Hypothalamus (tissue), 51 donors: ENCODE measurements at regions not wholly inside any gene's neighbourhood (a gene's known extent, or its start where the extent isn't known, plus 50 kb on each side); places are given as distances from the start of the nearest gene placed in this dataset.

ENCODE experiments used
- DNase-seq, 51 donors: peaks; one replicate each; lab custom pipeline; 2025; lab: John Stamatoyannopoulos, UW

DNA sequence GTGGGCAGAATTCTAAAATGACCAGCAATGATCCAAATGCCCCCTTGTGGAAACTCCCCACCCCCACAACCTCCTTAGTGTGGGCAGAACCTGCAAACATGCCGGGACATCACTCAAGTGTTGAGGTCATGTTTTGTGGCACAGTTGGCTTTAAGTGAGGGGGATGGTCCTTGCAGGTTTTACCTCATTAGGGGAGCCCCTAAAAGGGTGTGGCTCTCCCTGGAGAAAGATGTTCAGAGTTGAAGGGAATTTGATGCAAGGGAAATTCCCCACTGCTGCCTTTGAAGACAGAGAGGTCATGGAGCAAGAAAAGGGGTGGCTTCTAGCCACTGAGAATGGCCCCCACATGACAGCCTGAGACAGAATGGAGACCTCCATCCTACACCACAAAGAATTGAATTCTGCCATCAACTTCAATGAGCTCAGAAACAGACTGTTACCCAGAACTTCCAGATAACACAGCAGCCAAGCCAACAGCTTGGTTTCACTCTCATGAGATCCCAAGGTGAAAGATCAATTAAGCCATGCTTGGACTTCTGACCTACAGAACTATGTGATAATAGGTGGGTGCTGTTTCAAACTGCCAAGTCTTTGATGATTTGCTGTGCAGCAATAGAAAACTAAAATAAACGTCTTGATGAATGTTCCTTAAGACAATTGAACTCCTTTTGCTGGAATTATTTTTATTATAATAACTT is 103.4 kb downstream of the MED10 start:
- DNase-seq = no peak

GRCh38 chr5:6273749-6274148 is 104.6 kb downstream of the MED10 start:
- no peak for DNase-seq

- DNase-seq = no peak
Observed at GRCh38 chr5:6273090-6273735, 105.1 kb downstream of the MED10 start.

DNA sequence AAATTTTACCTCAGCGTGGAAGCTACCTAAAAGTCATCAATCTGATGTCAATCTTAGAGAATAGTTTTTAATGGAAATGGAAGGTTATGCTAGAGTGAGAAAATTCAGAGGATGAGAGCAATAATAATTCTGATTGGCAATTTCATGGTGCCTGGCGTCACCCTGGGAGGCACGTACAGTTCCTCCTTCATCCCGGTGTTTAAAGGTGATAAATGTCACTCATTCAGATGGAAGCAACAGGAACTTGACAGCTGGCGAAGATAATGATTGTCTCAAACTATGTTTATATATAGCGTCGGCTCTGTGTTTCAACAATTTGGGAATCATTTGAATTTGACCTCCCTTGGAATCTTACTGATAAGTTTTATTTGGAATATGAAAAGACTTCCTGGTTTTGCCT is 108.4 kb downstream of the MED10 start:
- no peak for DNase-seq

- no peak for DNase-seq
Observed at GRCh38 chr5:6266671-6267197, 111.6 kb downstream of the MED10 start.

GRCh38 chr5:6264394-6264793 is 114.0 kb downstream of the MED10 start:
- DNase-seq = no peak

DNA sequence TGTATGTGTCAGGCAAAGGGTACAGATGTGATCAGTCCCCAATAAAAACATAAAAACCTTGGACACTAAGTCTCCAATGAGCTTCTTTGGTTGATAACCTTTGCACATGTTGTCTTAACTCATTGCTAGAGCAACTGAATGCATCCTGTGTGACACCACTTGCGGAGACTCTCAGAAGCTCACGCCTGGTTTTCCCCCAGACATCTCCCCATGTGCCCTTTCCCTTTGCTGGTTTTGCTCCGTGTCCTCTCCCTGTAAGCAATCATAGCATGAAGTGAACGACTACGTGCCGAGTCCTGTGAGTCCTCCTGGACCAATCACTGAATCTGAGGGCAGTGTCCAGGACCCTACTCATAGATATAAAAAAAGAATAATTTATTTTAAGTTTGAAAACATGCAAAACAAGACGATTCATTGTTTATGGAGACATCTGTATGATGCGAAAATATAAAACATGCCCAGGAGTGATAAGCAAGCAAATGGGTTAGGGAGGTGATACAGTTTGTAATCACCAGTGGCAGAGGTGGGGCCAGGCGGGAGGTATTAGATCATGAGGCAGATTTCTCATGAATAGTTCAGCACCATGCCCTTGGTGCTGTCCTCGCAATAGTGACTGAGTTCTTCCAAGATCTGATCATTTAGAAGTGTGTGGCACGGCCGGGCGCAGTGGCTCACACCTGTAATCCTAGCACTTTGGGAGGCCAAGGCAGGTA is 115.5 kb downstream of the MED10 start:
- DNase-seq = no peak

DNA sequence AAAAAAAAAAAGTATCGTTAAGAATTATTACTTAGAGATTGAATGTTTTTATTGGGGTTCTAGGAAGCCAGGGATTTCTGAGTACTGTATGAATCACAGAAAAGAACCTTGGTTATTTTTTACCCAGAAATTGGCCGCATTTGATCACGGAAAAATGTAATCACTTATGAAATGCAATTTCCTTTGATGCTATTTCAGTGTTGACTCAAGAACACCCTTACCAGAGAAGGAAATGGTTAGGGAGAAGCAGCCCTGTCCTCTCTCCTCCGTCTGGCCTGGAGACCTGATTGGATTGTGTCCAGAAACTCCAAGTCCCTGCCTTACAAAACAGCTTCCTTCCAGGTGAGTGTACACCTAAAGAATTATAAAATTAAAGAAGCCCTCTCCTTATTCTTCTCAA is 116.7 kb downstream of the MED10 start:
- DNase-seq = no peak

DNA sequence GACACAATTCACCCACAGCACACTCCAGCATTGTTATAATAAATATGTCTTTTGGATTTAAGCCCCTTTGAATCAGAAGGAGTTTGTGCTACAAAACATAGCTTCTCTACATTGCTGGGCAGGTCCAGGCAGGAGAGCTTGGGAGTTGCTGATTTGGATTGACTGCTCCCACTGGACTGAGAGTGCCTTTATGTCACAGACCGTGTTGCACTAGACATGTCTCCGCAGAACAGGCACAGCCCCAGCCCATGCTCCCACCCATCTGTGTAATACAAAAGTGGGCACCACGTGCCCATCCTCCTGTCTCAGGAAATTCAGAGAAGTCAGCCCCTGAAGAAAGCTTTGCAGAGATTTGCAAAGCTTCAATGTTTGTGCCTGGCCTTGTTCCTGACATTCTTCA is 117.1 kb downstream of the MED10 start:
- no peak for DNase-seq

GRCh38 chr5:6260846-6261245 is 117.5 kb downstream of the MED10 start:
- DNase-seq = no peak

GRCh38 chr5:6256901-6257300 is 121.4 kb downstream of the MED10 start:
- DNase-seq = no peak

GRCh38 chr5:6255956-6256355 is 122.4 kb downstream of the MED10 start:
- DNase-seq = no peak

GRCh38 chr5:6253846-6254245 is 124.5 kb downstream of the MED10 start:
- DNase-seq = no peak

- no peak for DNase-seq
Observed at GRCh38 chr5:6253281-6253680, 125.1 kb downstream of the MED10 start.

DNA sequence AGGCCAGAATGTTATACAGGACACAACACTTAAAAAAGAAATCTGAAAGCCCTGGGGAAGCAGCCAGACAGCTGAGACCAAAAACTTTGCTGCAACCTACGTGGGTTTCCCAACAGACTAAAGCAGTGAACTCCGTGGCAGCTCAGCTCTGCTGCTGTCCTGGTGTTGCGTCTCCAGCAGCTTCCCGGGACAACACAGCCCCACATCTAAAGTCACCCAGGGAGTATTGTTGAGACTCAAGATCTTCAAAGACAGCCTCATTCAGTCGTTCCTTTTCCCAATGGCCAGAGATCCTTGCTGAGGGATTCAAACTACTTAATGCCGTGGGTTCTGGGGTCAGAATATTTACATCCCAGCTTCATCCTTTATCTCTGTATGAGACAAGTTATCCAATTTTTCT is 125.8 kb downstream of the MED10 start:
- no peak for DNase-seq

- DNase-seq = peak in 4 of 51 donors; percentile 6 to 39 (median 8)
Observed at GRCh38 chr5:6251565-6252102, 126.7 kb downstream of the MED10 start.

GRCh38 chr5:6250121-6250520 is 128.2 kb downstream of the MED10 start:
- DNase-seq = no peak

DNA sequence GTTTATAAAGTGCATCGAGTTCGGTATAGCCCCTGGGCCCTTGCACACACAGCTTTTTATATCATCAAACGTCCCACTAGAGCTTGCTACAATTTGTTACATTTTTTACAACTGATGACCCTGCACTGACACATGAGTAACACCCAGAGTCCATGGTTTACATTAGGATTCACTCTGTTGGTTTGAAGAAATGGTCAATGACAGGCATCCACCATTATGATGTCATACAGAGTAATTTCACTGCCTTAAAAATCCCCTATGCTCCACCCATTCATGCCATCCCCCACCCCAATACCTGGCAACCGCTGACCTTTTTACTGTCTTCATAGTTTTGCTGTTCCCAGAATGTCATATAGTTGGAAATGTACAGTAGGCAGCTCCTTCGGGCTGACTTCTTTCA is 130.2 kb downstream of the MED10 start:
- no peak for DNase-seq

DNA sequence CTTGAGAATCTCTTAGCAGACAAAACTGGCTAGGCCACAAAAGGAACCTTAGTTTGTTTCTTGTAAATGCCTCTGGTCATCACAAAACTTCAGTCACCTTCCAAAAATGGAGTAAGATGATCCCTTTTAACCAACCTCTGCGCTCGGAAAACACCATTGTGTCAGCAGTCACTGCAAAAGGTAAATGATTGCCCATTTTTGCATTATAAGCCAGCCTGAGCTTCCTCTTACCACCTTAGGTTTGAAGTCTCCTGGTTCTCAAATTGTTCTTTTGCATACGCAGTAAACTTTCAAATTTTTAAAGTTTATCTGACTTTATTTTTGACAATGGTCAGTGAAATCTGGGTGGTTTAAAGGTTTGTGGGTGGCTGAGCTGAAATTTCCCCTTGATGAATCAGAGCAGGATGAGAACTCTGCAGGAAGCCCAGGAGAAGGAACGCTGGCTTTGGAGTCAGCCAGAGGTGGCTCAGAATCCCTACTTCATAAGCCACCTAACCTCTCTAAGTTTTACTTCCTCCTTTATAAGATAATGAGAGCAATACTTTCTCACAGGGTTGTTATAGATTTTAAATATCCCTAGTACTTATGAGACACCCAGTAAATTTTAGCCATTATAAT is 131.4 kb downstream of the MED10 start:
- DNase-seq = no peak

GRCh38 chr5:6244339-6244714 is 134.0 kb downstream of the MED10 start:
- no peak for DNase-seq

- DNase-seq = peak in 1 of 51 donors; percentile 15
Observed at GRCh38 chr5:6243706-6244338, 134.5 kb downstream of the MED10 start.
